ENCODE measurements at regions not wholly inside any gene's neighbourhood (a gene's known extent, or its start where the extent isn't known, plus 50 kb on each side); places are given as distances from the start of the nearest gene placed in this dataset.

- no TSS peak for BruUV-seq (replicated peaks)
Measured at GRCh38 chr1:64378826-64379225, 91.1 kb upstream of the CACHD1 start.

More at GRCh38 chr1:64378826-64379225, 91.1 kb upstream of the CACHD1 start:
- H3K9me2 ChIP-seq (ENCODE audit: insufficient read depth) = no peaks in the 10 kb centered on the region
- no peak overlapping the region for H3K9ac ChIP-seq (ENCODE audit: low read length)
- H4K20me1 ChIP-seq (ENCODE audit: insufficient read depth) = no peaks in the 10 kb centered on the region
- TF ChIP-seq RAD21 (IDR thresholded peaks at IDR 0.05; ENCODE audit: low read depth) (peak; percentile 43; the same call in 1 of the 2 replicates), POLR2A (IDR thresholded peaks at IDR 0.05; ENCODE audit: borderline replicate concordance, extremely low read depth, insufficient read depth, insufficient read length) (no peak), POLR2AphosphoS5 (IDR thresholded peaks at IDR 0.05; ENCODE audit: low read depth, low read length) (no peak), ZNF274 (IDR thresholded peaks at IDR 0.05; ENCODE audit: low read depth, low read length) (no peak), FOSL1 (IDR thresholded peaks at IDR 0.05; ENCODE audit: low read depth) (no peak), CEBPB (IDR thresholded peaks at IDR 0.05; ENCODE audit: low read depth) (no peak), CTCF (IDR thresholded peaks at IDR 0.05 in 2 of 3, conservative IDR thresholded peaks at IDR 0.05 in 1 of 3; ENCODE audit: borderline replicate concordance in 1 of 3, insufficient read depth in 1 of 3, low read depth in 2 of 3, low read length in 2 of 3) (peak; percentile 12 to 32 (median 23); a peak in 3 of 6 replicates)
- TF ChIP-seq, protein P1, sequence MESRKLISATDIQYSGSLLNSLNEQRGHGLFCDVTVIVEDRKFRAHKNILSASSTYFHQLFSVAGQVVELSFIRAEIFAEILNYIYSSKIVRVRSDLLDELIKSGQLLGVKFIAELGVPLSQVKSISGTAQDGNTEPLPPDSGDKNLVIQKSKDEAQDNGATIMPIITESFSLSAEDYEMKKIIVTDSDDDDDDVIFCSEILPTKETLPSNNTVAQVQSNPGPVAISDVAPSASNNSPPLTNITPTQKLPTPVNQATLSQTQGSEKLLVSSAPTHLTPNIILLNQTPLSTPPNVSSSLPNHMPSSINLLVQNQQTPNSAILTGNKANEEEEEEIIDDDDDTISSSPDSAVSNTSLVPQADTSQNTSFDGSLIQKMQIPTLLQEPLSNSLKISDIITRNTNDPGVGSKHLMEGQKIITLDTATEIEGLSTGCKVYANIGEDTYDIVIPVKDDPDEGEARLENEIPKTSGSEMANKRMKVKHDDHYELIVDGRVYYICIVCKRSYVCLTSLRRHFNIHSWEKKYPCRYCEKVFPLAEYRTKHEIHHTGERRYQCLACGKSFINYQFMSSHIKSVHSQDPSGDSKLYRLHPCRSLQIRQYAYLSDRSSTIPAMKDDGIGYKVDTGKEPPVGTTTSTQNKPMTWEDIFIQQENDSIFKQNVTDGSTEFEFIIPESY (IDR thresholded peaks at IDR 0.05; ENCODE audit: extremely low read depth, insufficient replicate concordance, low read length) = no peak
- no peaks in the 10 kb centered on the region for H3K36me3 ChIP-seq (ENCODE audit: control insufficient read depth in 1 of 2, insufficient read depth in 2 of 2, low read length in 2 of 2)
- H2AFZ ChIP-seq (ENCODE audit: low read depth, low read length, poor library complexity, severe bottlenecking) = peak overlapping the region; percentile 60
- ChIA-PET POLR2A (no interaction called here), CTCF (no interaction called here), RAD21 (ENCODE audit: low non-redundant PET in 1 of 2, low total read pairs in 2 of 2, uncharacterized antibody in 2 of 2, unreplicated experiment in 2 of 2) (no interaction called here)
- H3K9me3 ChIP-seq (ENCODE audit: control insufficient read depth in 1 of 2, insufficient read depth in 1 of 2, low read depth in 1 of 2, low read length in 2 of 2) = no peaks in the 10 kb centered on the region
- no peak overlapping the region for H3K4me2 ChIP-seq (ENCODE audit: low read length)
- no peaks in the 10 kb centered on the region for H3K27me3 ChIP-seq (ENCODE audit: insufficient read depth, low read length)
- no peak overlapping the region for H3K27ac ChIP-seq (ENCODE audit: low read depth, low read length)
- H3K4me1 ChIP-seq (ENCODE audit: control insufficient read depth in 1 of 2, insufficient read depth in 2 of 2, low read length in 2 of 2) = no peaks in the 10 kb centered on the region
- no peak overlapping the region for H3K4me3 ChIP-seq (replicated peaks in 1 of 2; ENCODE audit: low read depth in 1 of 2, low read length in 2 of 2)
- ATAC-seq (0 out of 2 replicates have a peak, but pooled peaks have one; percentile 20), DNase-seq (ENCODE audit: low read depth, low spot score) (no peak)
- intact Hi-C loops (cut with micrococcal nuclease) = no loop called here
- H3K79me2 ChIP-seq (ENCODE audit: insufficient read depth, low read length) = no peaks in the 10 kb centered on the region
